ENCODE measurements at regions not wholly inside any gene's neighbourhood (a gene's known extent, or its start where the extent isn't known, plus 50 kb on each side); places are given as distances from the start of the nearest gene placed in this dataset.

DNA sequence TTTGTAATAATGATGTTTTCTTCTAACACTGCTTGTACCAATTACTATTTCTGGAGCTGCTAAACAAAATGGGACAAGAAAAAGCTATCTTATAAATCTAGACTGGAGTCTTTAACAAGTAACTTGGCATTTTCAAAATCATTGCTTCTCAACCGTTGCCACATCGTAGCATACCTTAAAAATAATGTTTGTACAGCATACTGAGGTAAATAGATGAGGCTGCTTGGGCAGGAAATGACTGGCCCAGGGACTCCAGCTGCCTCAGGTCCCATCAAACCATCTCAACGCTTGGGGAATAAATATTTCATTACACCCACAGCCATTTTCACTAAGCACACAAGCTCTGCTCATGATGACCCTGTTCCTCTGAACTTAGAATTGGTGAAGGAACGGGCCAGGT, 115.1 kb downstream of the SPANXA1 start:
- Histone ChIP-seq H3K4me3 (no peak overlapping the region), H3K9me3 (replicated peaks; ENCODE audit: control insufficient read depth, insufficient read depth, low read depth, low read length) (no peaks in the 10 kb centered on the region), H3K9me1 (ENCODE audit: control insufficient read depth, insufficient read depth, low read length) (no peaks in the 10 kb centered on the region), H3K4me2 (ENCODE audit: insufficient read depth, low read length) (no peak overlapping the region), H3K4me1 (replicated peaks in 1 of 2; ENCODE audit: control insufficient read depth in 2 of 2, insufficient read depth in 2 of 2, low read length in 2 of 2) (no peaks in the 10 kb centered on the region), H3K27ac (ENCODE audit: extremely low read depth, low read depth, low read length) (no peak overlapping the region), H3K27me3 (ENCODE audit: control insufficient read depth in 2 of 2, insufficient read depth in 2 of 2, low read length in 2 of 2) (no peaks in the 10 kb centered on the region), H3K79me2 (ENCODE audit: control insufficient read depth, insufficient read depth, low read length) (no peaks in the 10 kb centered on the region), H2AFZ (ENCODE audit: low read depth, low read length) (no peak overlapping the region), H3K9ac (ENCODE audit: insufficient read depth in 1 of 2, low read depth in 2 of 2, low read length in 2 of 2) (no peak overlapping the region), H4K20me1 (replicated peaks; ENCODE audit: control insufficient read depth, insufficient read depth, low read length) (no peaks in the 10 kb centered on the region), H3K36me3 (ENCODE audit: control insufficient read depth, insufficient read depth, low read length) (no peaks in the 10 kb centered on the region)
- in situ Hi-C loops (cut with MboI) (no loop called here), intact Hi-C loops (cut with micrococcal nuclease) (no loop called here)
- CTCF ChIA-PET (ENCODE audit: low intra/inter-chr PET ratio), result no interaction called here
- WGBS (ENCODE audit: insufficient coverage, low coverage, missing lambda C conversion rate), result 0% methylated on average over 4 of the region's 4 CpGs
- no peak for DNase-seq (ENCODE audit: extremely low read depth in 1 of 4, low spot score in 3 of 4)
- no peak for FAIRE-seq
- no peak for TF ChIP-seq ZNF668 (CRISPR knock-in tag; IDR thresholded peaks at IDR 0.05)
- no peak for TF ChIP-seq GATAD2A (IDR thresholded peaks at IDR 0.05)
- no peak for TF ChIP-seq NR3C1 (CRISPR knock-in tag; IDR thresholded peaks at IDR 0.05)
- no peak for TF ChIP-seq PRMT5 (CRISPR knock-in tag; IDR thresholded peaks at IDR 0.05)
- no peak for TF ChIP-seq CREBBP (IDR thresholded peaks at IDR 0.05; ENCODE audit: low read depth, low read length)
- no peak for TF ChIP-seq FOS (IDR thresholded peaks at IDR 0.05; ENCODE audit: extremely low read depth, insufficient read length)
- TF ChIP-seq PHTF2 (CRISPR knock-in tag; IDR thresholded peaks at IDR 0.05), result no peak
- TF ChIP-seq FOXA1 (IDR thresholded peaks at IDR 0.05; ENCODE audit: borderline replicate concordance), result no peak
- no peak for TF ChIP-seq FIP1L1 (IDR thresholded peaks at IDR 0.05; ENCODE audit: low read depth, low read length, poor library complexity, severe bottlenecking)
- TF ChIP-seq SRSF3 (IDR thresholded peaks at IDR 0.05; ENCODE audit: insufficient read depth, low read length), result no peak
- TF ChIP-seq RBFOX2 (IDR thresholded peaks at IDR 0.05; ENCODE audit: low read depth, low read length), result no peak
- TF ChIP-seq NELFE (IDR thresholded peaks at IDR 0.05; ENCODE audit: insufficient read depth, insufficient read length), result no peak
- TF ChIP-seq, protein P1, sequence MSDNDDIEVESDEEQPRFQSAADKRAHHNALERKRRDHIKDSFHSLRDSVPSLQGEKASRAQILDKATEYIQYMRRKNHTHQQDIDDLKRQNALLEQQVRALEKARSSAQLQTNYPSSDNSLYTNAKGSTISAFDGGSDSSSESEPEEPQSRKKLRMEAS (CRISPR knock-in tag; IDR thresholded peaks at IDR 0.05), result no peak
- TF ChIP-seq, protein P2, sequence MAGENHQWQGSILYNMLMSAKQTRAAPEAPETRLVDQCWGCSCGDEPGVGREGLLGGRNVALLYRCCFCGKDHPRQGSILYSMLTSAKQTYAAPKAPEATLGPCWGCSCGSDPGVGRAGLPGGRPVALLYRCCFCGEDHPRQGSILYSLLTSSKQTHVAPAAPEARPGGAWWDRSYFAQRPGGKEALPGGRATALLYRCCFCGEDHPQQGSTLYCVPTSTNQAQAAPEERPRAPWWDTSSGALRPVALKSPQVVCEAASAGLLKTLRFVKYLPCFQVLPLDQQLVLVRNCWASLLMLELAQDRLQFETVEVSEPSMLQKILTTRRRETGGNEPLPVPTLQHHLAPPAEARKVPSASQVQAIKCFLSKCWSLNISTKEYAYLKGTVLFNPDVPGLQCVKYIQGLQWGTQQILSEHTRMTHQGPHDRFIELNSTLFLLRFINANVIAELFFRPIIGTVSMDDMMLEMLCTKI (IDR thresholded peaks at IDR 0.05; ENCODE audit: partially characterized antibody), result no peak
- no peak for TF ChIP-seq HOMEZ (CRISPR knock-in tag; IDR thresholded peaks at IDR 0.05)
- no peak for TF ChIP-seq MTA1 (IDR thresholded peaks at IDR 0.05; ENCODE audit: borderline replicate concordance)
- no peak for TF ChIP-seq HDAC3 (IDR thresholded peaks at IDR 0.05; ENCODE audit: borderline replicate concordance, partially characterized antibody)
- no peak for TF ChIP-seq ZNF740 (CRISPR knock-in tag; IDR thresholded peaks at IDR 0.05)
- TF ChIP-seq ZNF740 (tag; IDR thresholded peaks at IDR 0.05), result no peak
- TF ChIP-seq GTF2B (IDR thresholded peaks at IDR 0.05; ENCODE audit: extremely low read depth, insufficient read length), result no peak
- no peak for TF ChIP-seq CBX2 (IDR thresholded peaks at IDR 0.05; ENCODE audit: insufficient read depth, low read length, poor library complexity, severe bottlenecking)
- BruUV-seq (replicated peaks), result no TSS peak
- POLR2A ChIA-PET, result no interaction called here
- ATAC-seq, result no peak

Data from K562 (cell line).